A673 (cell line): ENCODE measurements at regions not wholly inside any gene's neighbourhood (a gene's known extent, or its start where the extent isn't known, plus 50 kb on each side); places are given as distances from the start of the nearest gene placed in this dataset.

Experiments
- EZH2 ChIP-seq: fragments of 200-600 bp; sonication (generic); IDR thresholded peaks from 2 replicates; pipeline ENCODE4 v1.6.1; 2017; ENCODE audit warnings: borderline replicate concordance, low read depth, mild to moderate bottlenecking, mixed read lengths, antibody characterized with exemption, low read length; ENCODE audit not compliant: poor library complexity, severe bottlenecking
- TF ChIP-seq, protein P1 (sequence below): fragments of 300-800, 200-600 bp; sonication (generic); conservative IDR thresholded peaks from 2 replicates; pipeline ENCODE4 v1.5.1; 2017; ENCODE audit warnings: low read depth, mild to moderate bottlenecking, antibody characterized with exemption, low read length, moderate library complexity, mixed read lengths

DNA sequence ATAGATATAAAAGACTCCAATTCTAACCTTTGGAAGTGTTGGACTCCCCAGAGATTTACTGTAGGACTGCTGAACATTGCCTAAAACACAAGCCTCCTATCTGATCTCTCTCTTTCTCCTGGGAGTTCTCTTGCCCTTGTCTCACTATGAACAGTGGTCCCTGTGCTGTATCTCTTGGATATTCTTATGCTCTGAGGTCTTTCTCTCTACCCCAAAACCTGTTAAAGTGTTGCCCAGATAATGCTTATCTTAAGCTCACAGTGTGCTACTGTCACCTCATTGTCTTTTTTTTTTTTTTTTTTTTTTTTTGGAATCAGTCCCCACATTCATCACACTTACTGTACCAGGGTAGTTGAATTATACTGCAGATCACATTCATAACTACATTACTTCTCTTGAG, 131.0 kb upstream of the CBLB start:
- TF ChIP-seq, protein P1, sequence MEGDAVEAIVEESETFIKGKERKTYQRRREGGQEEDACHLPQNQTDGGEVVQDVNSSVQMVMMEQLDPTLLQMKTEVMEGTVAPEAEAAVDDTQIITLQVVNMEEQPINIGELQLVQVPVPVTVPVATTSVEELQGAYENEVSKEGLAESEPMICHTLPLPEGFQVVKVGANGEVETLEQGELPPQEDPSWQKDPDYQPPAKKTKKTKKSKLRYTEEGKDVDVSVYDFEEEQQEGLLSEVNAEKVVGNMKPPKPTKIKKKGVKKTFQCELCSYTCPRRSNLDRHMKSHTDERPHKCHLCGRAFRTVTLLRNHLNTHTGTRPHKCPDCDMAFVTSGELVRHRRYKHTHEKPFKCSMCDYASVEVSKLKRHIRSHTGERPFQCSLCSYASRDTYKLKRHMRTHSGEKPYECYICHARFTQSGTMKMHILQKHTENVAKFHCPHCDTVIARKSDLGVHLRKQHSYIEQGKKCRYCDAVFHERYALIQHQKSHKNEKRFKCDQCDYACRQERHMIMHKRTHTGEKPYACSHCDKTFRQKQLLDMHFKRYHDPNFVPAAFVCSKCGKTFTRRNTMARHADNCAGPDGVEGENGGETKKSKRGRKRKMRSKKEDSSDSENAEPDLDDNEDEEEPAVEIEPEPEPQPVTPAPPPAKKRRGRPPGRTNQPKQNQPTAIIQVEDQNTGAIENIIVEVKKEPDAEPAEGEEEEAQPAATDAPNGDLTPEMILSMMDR = no peak
- TF ChIP-seq EZH2 = no peak
